ENCODE measurements at regions not wholly inside any gene's neighbourhood (a gene's known extent, or its start where the extent isn't known, plus 50 kb on each side); places are given as distances from the start of the nearest gene placed in this dataset.

GRCh38 chr14:52119030-52119429, 50.2 kb upstream of the NID2 start:
- Histone ChIP-seq H3K27ac (ENCODE audit: low read depth, low read length) (no peak overlapping the region), H3K36me3 (ENCODE audit: insufficient read depth, low read length) (no peaks in the 10 kb centered on the region), H3K27me3 (ENCODE audit: insufficient read depth, low read length, poor library complexity, severe bottlenecking) (no peaks in the 10 kb centered on the region), H3K9me3 (ENCODE audit: low read length) (no peaks in the 10 kb centered on the region), H3K4me1 (ENCODE audit: insufficient read depth, low read length) (no peaks in the 10 kb centered on the region), H3K4me3 (ENCODE audit: low read length) (no peak overlapping the region)
- H3K4me1 Mint-ChIP-seq, result peaks cover 0 to 3% (median 0%) of the 10 kb centered on the region in 3 donors
- ChIA-PET CTCF (no interaction called here), POLR2A (no interaction called here)
- H3K4me3 Mint-ChIP-seq, result no peak overlapping the region
- no peak for DNase-seq
- no peak overlapping the region for H3K27ac Mint-ChIP-seq
- no peaks in the 10 kb centered on the region for H3K9me3 Mint-ChIP-seq
- peaks cover 0 to 4% (median 0%) of the 10 kb centered on the region in 3 donors for H3K36me3 Mint-ChIP-seq
- no peaks in the 10 kb centered on the region for H3K27me3 Mint-ChIP-seq

Measured in CD8-positive, alpha-beta memory T cell (primary cell).